ENCODE measurements at regions not wholly inside any gene's neighbourhood (a gene's known extent, or its start where the extent isn't known, plus 50 kb on each side); places are given as distances from the start of the nearest gene placed in this dataset.

- TF ChIP-seq, protein P1, sequence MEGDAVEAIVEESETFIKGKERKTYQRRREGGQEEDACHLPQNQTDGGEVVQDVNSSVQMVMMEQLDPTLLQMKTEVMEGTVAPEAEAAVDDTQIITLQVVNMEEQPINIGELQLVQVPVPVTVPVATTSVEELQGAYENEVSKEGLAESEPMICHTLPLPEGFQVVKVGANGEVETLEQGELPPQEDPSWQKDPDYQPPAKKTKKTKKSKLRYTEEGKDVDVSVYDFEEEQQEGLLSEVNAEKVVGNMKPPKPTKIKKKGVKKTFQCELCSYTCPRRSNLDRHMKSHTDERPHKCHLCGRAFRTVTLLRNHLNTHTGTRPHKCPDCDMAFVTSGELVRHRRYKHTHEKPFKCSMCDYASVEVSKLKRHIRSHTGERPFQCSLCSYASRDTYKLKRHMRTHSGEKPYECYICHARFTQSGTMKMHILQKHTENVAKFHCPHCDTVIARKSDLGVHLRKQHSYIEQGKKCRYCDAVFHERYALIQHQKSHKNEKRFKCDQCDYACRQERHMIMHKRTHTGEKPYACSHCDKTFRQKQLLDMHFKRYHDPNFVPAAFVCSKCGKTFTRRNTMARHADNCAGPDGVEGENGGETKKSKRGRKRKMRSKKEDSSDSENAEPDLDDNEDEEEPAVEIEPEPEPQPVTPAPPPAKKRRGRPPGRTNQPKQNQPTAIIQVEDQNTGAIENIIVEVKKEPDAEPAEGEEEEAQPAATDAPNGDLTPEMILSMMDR (IDR thresholded peaks at IDR 0.05): peak; percentile 14
- TF ChIP-seq EZH2 (IDR thresholded peaks at IDR 0.05): no peak
- no peak for TF ChIP-seq EZH2phosphoT487 (IDR thresholded peaks at IDR 0.05)
Measured at GRCh38 chr1:65063025-65063424, 85.0 kb upstream of the AK4 start.

All from neural progenitor cell (in vitro differentiated cells).